ENCODE measurements at regions not wholly inside any gene's neighbourhood (a gene's known extent, or its start where the extent isn't known, plus 50 kb on each side); places are given as distances from the start of the nearest gene placed in this dataset.
"Not testable (repeated sequence)": the region's sequence is repeated elsewhere in the genome, so short reads cannot be mapped to it uniquely, and the experiment has no call there.

DNA sequence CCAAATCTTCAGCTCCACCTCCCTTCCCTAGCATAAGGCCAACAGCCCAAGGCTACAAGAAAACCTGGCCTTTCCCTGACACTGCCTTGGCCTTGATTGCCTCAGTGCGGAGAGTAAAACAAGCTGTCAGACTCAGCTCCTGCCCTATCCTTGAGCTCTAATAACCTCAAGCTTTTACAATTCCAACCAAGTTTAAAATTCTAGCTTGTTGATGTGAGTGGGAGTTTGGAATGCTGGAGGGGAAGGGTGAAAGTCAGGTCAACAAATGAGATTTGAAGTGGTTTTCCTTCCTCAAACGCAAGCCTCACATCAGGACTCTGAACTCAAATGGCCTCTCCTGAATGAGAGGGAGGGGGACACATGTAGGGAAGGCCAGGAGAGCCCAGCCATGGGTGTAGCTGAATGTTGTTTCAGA lies 197.0 kb upstream of the VLDLR start:
- FAIRE-seq = no peak
- no peak for DNase-seq (ENCODE audit: insufficient read length, low spot score)

DNA sequence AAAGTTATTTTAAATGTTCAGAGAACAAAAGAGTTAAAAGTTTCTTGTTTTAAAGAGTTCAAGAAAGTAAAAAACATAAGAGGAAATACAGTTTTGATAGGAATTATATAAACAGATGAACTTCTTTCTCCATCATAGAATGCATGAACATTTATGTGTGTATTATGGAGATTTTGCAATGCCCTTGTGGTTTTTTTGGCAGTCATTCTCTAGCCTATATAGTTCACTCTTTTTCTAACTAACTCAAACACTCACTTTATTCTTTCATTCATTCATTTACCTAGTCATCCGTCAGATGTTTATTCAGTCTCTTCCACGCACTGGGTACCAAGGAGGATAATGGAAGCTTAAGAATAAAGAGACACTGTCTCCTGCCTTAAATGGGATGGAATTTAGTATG lies 195.9 kb upstream of the VLDLR start:
- FAIRE-seq = no peak
- no peak for DNase-seq (ENCODE audit: insufficient read length, low spot score)

DNA sequence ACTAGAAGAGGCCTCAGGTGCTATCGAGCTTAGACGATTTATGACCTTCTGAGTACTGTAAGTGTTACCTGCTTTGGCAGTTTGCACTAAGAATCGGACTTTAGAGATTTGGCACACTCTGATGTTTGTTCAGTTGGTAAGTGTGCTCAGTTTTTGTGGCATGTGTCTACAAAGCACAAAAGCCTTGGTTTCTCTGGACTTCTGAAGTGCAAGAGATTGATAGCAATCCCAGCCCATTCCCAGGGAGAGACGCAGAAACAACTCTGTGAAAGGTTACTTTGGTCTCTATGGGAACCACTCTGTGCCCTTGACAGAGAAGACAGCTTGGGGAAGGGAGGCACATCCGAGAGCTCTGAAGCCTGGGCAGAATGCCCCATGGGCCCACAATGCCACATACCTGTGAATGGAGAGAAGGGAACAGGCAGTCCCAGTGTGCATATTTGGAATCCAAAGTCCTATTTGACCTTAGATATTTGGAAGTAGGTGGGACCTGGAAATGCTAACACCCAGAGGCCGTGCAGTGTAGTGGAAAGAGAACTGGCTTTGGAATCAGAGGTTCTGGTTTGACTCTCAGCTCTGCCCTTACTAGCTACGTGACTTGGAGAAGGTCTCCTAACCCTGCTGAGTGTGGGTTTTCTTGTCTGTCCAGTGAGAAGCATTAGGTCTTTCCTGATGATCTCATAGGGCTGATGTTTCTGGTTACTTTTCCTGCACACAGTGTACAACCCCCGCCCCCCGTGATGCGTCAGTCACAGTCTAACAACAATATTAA lies 194.3 kb upstream of the VLDLR start:
- FAIRE-seq (no peak), DNase-seq (ENCODE audit: insufficient read length, low spot score) (no peak)

DNA sequence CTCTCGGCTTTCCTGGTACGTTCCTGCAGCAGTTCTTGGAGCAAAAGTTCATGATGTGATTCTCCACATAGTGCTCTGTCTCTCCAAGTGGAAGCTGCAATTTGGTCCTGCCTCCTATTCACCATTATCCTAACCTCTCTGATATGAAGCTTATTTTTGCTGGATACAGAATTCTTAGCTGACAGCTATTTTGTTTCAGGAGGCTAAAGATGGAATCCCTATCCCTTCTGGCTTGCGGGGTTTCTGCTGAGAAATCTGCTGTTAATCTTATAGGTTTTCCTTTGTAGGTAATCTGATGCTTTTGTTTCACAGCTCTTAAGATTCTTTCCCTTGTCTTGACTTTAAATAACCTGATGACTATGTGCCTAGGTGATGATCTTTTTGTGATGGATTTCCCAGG lies 181.6 kb upstream of the VLDLR start:
- FAIRE-seq = no peak
- no peak for DNase-seq (ENCODE audit: insufficient read length, low spot score)

GRCh38 chr9:2443933-2444332 lies 177.7 kb upstream of the VLDLR start:
- not testable (repeated sequence) for FAIRE-seq; DNase-seq (ENCODE audit: insufficient read length, low spot score)

- DNase-seq (ENCODE audit: insufficient read length, low spot score) (no peak), FAIRE-seq (no peak)
Observed at GRCh38 chr9:2448193-2448738, 173.3 kb upstream of the VLDLR start.

DNA sequence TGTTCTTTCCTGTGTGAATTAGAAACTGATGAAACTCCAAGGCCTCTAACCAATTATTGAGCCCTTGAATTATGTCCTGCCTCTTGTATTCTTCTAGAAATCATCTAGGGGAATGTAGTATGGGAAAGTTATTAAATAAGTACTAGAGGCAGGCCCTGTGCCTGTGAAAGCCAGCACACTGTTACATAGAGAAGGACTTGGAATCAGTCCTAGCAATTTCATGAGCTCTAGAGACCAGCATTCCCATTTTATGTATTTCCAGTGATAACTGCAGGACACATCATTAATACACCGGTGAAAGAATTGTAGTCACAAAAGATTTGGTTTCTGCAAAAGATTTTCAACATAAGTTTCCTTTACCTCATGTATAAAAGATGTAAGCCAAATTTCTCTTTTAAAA lies 168.5 kb upstream of the VLDLR start:
- FAIRE-seq = no peak
- no peak for DNase-seq (ENCODE audit: insufficient read length, low spot score)

DNA sequence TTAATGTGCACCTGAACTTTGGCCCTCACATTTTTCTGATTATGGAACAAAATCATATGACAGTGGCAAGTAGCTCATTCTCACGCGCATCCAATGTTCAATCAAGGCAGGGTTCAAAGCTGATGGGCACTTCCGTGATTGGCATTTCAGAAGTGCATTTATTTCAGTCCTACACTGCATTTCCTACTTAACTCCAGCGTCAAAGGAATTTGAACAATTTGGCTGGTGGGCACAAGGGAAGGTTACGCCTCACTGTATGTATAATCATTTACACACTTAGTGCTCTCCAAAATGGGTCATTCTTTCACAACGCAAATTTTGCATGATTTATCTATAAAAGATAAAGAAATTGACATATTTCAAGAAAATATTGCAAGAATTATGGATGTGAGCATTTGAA lies 167.9 kb upstream of the VLDLR start:
- FAIRE-seq = no peak
- no peak for DNase-seq (ENCODE audit: insufficient read length, low spot score)

- FAIRE-seq (no peak), DNase-seq (ENCODE audit: insufficient read length, low spot score) (no peak)
Observed at GRCh38 chr9:2459756-2460155, 161.8 kb upstream of the VLDLR start.

DNA sequence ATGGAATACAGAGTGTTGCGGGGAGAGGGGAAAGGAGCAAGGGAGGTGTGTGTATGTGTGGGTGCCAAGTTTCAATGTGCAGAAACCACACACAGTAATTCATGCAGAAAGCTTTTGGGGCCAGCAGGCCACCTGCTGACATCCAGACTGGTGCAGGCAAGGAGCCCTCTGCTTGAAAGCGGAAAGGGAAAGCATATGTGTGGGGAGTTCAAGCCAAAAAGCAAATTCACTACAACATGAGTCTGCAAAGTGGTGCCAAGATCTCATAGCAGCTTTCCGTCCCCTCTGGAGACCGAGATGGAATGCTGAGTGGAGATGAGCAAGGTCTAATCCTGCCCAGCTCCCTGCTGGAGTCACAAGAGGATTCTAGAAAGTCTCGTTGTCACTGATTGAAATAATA lies 159.7 kb upstream of the VLDLR start:
- FAIRE-seq (no peak), DNase-seq (ENCODE audit: insufficient read length, low spot score) (no peak)

GRCh38 chr9:2464624-2465023 lies 157.0 kb upstream of the VLDLR start:
- no peak for DNase-seq (ENCODE audit: insufficient read length, low spot score)
- no peak for FAIRE-seq

GRCh38 chr9:2465516-2465915 lies 156.1 kb upstream of the VLDLR start:
- FAIRE-seq = no peak

DNA sequence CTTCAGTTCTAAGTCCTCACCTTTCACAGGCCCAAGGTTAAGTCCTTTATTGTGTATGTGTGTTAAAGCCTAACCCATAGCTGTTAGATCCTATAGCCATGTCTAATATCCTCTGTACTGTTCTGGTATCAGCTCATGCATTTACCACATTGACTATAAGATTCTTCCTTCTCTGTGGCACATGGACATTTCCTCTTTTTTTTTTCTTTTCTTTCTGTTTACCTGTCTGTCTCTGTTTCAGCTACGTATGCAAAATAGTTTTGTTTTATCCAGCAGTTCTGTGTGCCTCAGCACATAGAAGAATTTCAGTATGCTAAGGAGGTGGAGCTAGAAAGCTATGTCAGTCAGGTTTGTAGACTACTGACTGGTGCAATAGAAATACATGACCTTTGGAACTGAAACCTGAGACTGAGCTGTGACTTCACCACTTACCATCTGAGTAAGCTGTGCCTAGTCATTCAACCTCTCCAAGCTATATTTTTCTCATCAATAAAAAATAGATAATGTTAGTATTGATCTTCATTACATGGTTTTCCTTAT lies 155.6 kb upstream of the VLDLR start:
- FAIRE-seq (peak; percentile 97), DNase-seq (ENCODE audit: insufficient read length, low spot score) (peak; percentile 31)

More at GRCh38 chr9:2465516-2465915, 156.1 kb upstream of the VLDLR start:
- DNase-seq (ENCODE audit: insufficient read length, low spot score) = no peak

- FAIRE-seq (no peak), DNase-seq (ENCODE audit: insufficient read length, low spot score) (no peak)
Observed at GRCh38 chr9:2466703-2467102, 154.9 kb upstream of the VLDLR start.

- peak; percentile 37 for FAIRE-seq
Observed at GRCh38 chr9:2469681-2470221, 151.8 kb upstream of the VLDLR start.

DNA sequence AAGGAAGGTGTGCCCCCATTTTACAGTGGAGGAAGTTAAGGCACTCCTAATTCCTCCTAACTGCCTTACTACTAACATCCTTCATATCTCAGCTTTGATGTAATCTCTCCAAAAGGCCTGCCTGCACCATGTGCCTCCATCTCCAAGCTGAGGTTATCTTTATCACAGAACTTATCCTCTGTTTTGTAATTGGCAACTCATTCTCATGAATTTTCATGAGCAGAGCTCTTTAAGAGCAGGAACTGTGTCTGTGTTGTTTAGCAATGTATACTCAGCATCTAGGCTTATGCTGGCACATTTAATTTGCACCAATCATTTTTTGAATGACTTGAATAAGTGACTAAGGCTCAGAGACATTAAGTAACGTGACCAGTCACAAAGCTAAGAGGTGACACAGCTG lies 147.9 kb upstream of the VLDLR start:
- no peak for FAIRE-seq
- DNase-seq (ENCODE audit: insufficient read length, low spot score) = no peak

More at GRCh38 chr9:2469681-2470221, 151.8 kb upstream of the VLDLR start:
- DNase-seq (ENCODE audit: insufficient read length, low spot score) = no peak

DNA sequence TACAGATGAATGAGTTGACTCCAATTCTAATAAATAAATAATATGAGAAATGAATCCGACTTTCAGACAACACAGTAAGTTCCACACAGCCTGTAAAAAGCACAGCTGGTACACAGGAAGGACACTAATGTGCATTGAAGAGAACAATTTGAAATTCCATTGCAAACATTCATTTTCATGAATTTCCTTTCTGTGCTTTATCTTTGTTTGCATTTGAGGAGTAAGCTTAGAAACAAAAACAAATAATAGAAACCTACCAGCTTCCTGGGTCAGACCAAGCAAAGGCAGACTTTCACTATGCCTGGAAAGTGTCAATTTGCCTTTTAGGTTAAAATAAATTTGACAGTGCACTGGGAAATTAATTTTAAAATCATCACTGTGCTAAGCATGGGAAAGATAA lies 143.8 kb upstream of the VLDLR start:
- DNase-seq (ENCODE audit: insufficient read length, low spot score) = no peak
- no peak for FAIRE-seq

- DNase-seq (ENCODE audit: insufficient read length, low spot score) (no peak), FAIRE-seq (no peak)
Observed at GRCh38 chr9:2478421-2478820, 143.2 kb upstream of the VLDLR start.

DNA sequence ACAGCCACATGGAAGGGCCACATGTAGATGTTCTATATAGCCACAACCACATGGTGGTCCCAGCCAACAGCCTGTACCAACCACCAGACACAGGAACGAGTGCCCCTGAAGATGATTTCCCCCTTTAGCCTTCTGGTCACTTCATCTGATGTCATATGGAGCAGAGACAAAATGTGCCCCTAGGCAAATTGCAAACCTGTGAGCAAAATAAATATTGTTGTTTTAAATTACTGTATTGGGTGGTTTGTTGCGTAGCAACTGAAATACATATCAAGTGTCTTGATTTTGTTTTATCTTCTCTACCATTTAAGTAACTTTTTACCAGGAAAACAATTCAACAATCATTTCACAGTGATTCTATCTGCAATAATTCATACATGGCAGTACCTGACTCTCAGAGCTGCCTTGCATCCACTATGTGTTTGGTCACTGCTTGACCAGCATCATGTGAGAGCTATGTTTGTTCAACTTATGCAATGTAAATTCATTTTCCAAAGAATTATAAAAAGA lies 142.5 kb upstream of the VLDLR start:
- DNase-seq (ENCODE audit: insufficient read length, low spot score) = no peak
- no peak for FAIRE-seq

- DNase-seq (ENCODE audit: insufficient read length, low spot score) (no peak), FAIRE-seq (no peak)
Observed at GRCh38 chr9:2480255-2480837, 141.2 kb upstream of the VLDLR start.

- FAIRE-seq (no peak), DNase-seq (ENCODE audit: insufficient read length, low spot score) (no peak)
Observed at GRCh38 chr9:2481216-2481615, 140.4 kb upstream of the VLDLR start.

All from GM19239 (cell line).